22Rv1 (cell line): ENCODE measurements at regions not wholly inside any gene's neighbourhood (a gene's known extent, or its start where the extent isn't known, plus 50 kb on each side); places are given as distances from the start of the nearest gene placed in this dataset.

ENCODE experiments used
- H3K27ac ChIP-seq: fragments of 450-650 bp; 2 replicates; pipeline ENCODE4 v1.5.1; 2017
- CTCF ChIP-seq: fragments of 450-650 bp; IDR thresholded peaks from 2 replicates; pipeline ENCODE4 v1.5.1; 2017; ENCODE audit warnings: mild to moderate bottlenecking
- ZFX ChIP-seq: fragments of 450-650 bp; IDR thresholded peaks from 2 replicates; pipeline ENCODE4 v1.6.1; 2017; ENCODE audit warnings: antibody characterized with exemption, borderline replicate concordance

DNA sequence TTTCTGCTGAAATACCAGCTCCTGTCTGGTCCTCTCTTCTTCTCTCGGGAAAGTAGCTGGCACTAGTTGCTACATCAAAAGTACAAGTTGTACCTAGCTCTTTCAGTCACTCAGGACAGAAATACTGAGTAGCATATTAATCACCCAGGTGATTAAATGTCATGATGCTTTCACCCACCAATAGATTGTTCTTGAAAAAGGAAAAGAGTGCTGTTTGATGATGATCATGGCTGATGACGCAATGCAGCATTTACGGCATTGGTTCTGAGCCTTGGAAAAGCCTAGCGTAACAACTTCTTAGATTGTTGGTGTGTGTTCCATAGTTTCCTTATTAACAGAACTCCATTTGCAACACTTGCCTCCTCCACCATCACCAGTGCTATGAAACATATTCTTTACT, 190.7 kb downstream of the CDH7 start:
- TF ChIP-seq ZFX (no peak), CTCF (no peak)
- no peak overlapping the region for H3K27ac ChIP-seq
